BLaER1 treated with 17β-estradiol and CSF1 and Interleukin-3, amounts not matched to agents 10 nM and 100 nM (cell line): ENCODE measurements at regions not wholly inside any gene's neighbourhood (a gene's known extent, or its start where the extent isn't known, plus 50 kb on each side); places are given as distances from the start of the nearest gene placed in this dataset.

ENCODE experiments used
- H3K27ac ChIP-seq, 11 experiments: shearing (Covaris generic); formaldehyde crosslinking; 2 replicates each; pipeline ENCODE4 v1.8.1; 2022
- H3K27me3 ChIP-seq, 11 experiments: shearing (Covaris generic); formaldehyde crosslinking; 2 replicates each; pipeline ENCODE4 v1.8.1; 2022
- H3K36me3 ChIP-seq, 11 experiments: shearing (Covaris generic); formaldehyde crosslinking; 2 replicates each; pipeline ENCODE4 v1.8.1; 2022
- H3K4me1 ChIP-seq, 10 experiments: shearing (Covaris generic); formaldehyde crosslinking; 2 replicates each; pipeline ENCODE4 v1.8.1; 2022
- H3K4me2 ChIP-seq, 11 experiments: shearing (Covaris generic); formaldehyde crosslinking; 2 replicates each; pipeline ENCODE4 v1.8.1; 2022
- H3K4me3 ChIP-seq, 10 experiments: shearing (Covaris generic); formaldehyde crosslinking; 2 replicates each; pipeline ENCODE4 v1.8.1; 2022
- H3K9ac ChIP-seq, 11 experiments: shearing (Covaris generic); formaldehyde crosslinking; 2 replicates each; pipeline ENCODE4 v1.8.1; 2022
- H3K9me3 ChIP-seq, 11 experiments: shearing (Covaris generic); formaldehyde crosslinking; replicated peaks in 1 of 11; 2 replicates each; pipeline ENCODE4 v1.8.1; 2022
- H4K20me1 ChIP-seq, 11 experiments: shearing (Covaris generic); formaldehyde crosslinking; 2 replicates each; pipeline ENCODE4 v1.8.1; 2022
- Cebpa-rat ChIP-seq, 11 experiments: shearing (Covaris generic); IDR thresholded peaks; 2 replicates each; pipeline ENCODE4 v1.8.1; 2022

- Histone ChIP-seq H3K4me2 (peak overlapping the region in 4 of 11 experiments; percentile 8 to 27 (median 18); a peak in 2 of 22 replicates), H3K4me1 (peaks cover 0 to 5% (median 0%) of the 10 kb centered on the region in 10 experiments; a peak in 6 of 20 replicates), H3K27ac (no peak overlapping the region), H3K9ac (no peak overlapping the region), H3K27me3 (no peaks in the 10 kb centered on the region), H3K4me3 (no peak overlapping the region), H3K36me3 (no peaks in the 10 kb centered on the region), H4K20me1 (no peaks in the 10 kb centered on the region), H3K9me3 (no peaks in the 10 kb centered on the region)
- no peak for TF ChIP-seq Cebpa-rat (IDR thresholded peaks at IDR 0.05)
These were observed 250.9 kb downstream of the DUSP6 start for GRCh38 chr12:89101440-89101839.

- TF ChIP-seq Cebpa-rat (IDR thresholded peaks at IDR 0.05) = no peak
- H3K4me2 ChIP-seq = no peak overlapping the region
- no peaks in the 10 kb centered on the region for H4K20me1 ChIP-seq
- no peaks in the 10 kb centered on the region for H3K9me3 ChIP-seq
- H3K36me3 ChIP-seq = no peaks in the 10 kb centered on the region
- H3K27ac ChIP-seq = no peak overlapping the region
- H3K4me3 ChIP-seq = no peak overlapping the region
- H3K9ac ChIP-seq = no peak overlapping the region
- H3K27me3 ChIP-seq = no peaks in the 10 kb centered on the region
- H3K4me1 ChIP-seq = peaks cover 0 to 5% (median 0%) of the 10 kb centered on the region in 10 experiments; a peak in 6 of 20 replicates
These were observed 253.7 kb downstream of the DUSP6 start for GRCh38 chr12:89098441-89099112.

DNA sequence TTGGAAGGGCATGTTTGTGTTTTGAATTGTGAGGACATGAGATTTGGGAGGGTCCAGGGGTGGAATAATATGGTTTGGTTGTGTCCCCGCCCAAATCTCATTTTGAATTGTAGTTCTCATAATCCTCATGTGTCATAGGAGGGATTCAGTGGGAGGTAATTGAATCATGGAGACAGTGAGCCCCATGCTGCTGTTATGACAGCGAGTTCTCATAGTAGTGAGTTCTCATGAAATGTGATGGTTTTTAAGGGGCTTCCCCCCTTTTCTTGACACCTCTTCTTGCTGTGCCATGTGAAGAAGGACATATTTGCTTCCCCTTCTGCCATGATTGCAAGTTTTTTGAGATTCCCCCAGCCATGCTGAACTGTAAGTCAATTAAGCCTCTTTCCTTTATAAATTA is 260.0 kb downstream of the DUSP6 start:
- no peaks in the 10 kb centered on the region for H3K4me1 ChIP-seq
- no peak overlapping the region for H3K9ac ChIP-seq
- H3K27me3 ChIP-seq = no peaks in the 10 kb centered on the region
- H3K9me3 ChIP-seq = peaks cover 26 to 39% (median 30%) of the 10 kb centered on the region in 11 experiments
- H3K36me3 ChIP-seq = peaks cover 0 to 10% (median 0%) of the 10 kb centered on the region in 11 experiments; a peak in 1 of 22 replicates
- H3K4me3 ChIP-seq = no peak overlapping the region
- no peak overlapping the region for H3K4me2 ChIP-seq
- H4K20me1 ChIP-seq = no peaks in the 10 kb centered on the region
- H3K27ac ChIP-seq = no peak overlapping the region
- no peak for TF ChIP-seq Cebpa-rat (IDR thresholded peaks at IDR 0.05)

DNA sequence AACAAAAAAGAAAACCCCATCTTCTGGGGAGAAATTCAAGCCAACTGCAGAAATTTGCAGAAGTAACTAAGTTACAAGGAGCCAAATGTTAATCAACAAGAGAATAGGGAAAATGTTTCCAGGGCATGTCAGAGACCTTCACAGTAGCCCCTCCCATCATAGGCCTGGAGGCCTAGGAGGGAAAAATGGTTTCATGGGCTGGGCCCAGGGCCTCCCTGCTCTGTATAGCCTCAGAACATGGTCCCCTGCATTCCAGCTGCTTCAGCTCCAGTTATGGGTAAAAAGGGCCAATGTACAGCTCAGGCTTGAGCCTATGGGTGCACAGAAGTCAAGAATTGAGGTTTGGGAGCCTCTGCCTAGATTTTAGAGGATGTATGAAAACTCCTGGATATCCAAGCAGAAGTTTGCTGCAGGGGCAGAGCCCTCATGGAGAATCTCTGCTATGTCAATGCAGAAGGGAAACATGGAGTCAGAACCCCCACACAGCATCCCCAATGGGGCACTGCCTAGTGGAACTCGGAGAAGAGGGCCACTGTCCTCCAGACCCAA is 260.9 kb downstream of the DUSP6 start:
- peaks cover 26 to 39% (median 30%) of the 10 kb centered on the region in 11 experiments for H3K9me3 ChIP-seq
- no peaks in the 10 kb centered on the region for H4K20me1 ChIP-seq
- H3K36me3 ChIP-seq = peaks cover 0 to 10% (median 0%) of the 10 kb centered on the region in 11 experiments; a peak in 1 of 22 replicates
- no peak overlapping the region for H3K27ac ChIP-seq
- H3K4me3 ChIP-seq = peak overlapping the region in 1 of 10 experiments; percentile 19; a peak in 2 of 20 replicates
- no peak for TF ChIP-seq Cebpa-rat (IDR thresholded peaks at IDR 0.05)
- no peak overlapping the region for H3K9ac ChIP-seq
- H3K4me1 ChIP-seq = no peaks in the 10 kb centered on the region
- no peaks in the 10 kb centered on the region for H3K27me3 ChIP-seq
- H3K4me2 ChIP-seq = no peak overlapping the region

- H3K27me3 ChIP-seq = no peaks in the 10 kb centered on the region
- no peak overlapping the region for H3K4me2 ChIP-seq
- H3K4me3 ChIP-seq = no peak overlapping the region
- no peaks in the 10 kb centered on the region for H4K20me1 ChIP-seq
- peaks cover 0 to 10% (median 0%) of the 10 kb centered on the region in 11 experiments; a peak in 1 of 22 replicates for H3K36me3 ChIP-seq
- no peak for TF ChIP-seq Cebpa-rat (IDR thresholded peaks at IDR 0.05)
- H3K4me1 ChIP-seq = no peaks in the 10 kb centered on the region
- peaks cover 26 to 39% (median 30%) of the 10 kb centered on the region in 11 experiments for H3K9me3 ChIP-seq
- no peak overlapping the region for H3K27ac ChIP-seq
- no peak overlapping the region for H3K9ac ChIP-seq
These were observed 263.0 kb downstream of the DUSP6 start for GRCh38 chr12:89089264-89089663.

DNA sequence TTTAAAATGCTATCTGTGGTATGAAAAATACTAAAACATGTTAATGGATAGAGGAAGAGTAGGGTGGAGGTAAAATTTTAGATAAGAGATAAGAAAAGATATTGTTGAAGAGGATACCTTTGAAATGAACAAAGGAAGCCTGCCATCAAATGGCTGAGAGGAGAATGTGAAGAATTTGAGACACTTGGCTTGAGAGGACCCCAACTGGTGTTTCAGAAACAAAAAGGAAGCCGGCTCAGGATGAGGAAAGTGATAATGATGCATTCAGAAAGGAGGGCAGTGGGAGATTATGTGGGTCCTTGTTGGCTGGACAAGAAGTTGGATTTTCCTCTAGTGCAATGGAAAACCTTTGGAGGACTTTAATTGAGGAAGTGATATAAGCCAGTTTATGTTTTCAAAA is 264.4 kb downstream of the DUSP6 start:
- Histone ChIP-seq H3K27ac (no peak overlapping the region), H3K9me3 (peaks cover 26 to 36% (median 29%) of the 10 kb centered on the region in 11 experiments), H3K9ac (no peak overlapping the region), H3K4me3 (no peak overlapping the region), H3K4me2 (no peak overlapping the region), H3K36me3 (peaks cover 0 to 10% (median 0%) of the 10 kb centered on the region in 11 experiments; a peak in 1 of 22 replicates), H3K4me1 (peaks cover 0 to 8% (median under 1%) of the 10 kb centered on the region in 10 experiments; a peak in 9 of 20 replicates), H4K20me1 (no peaks in the 10 kb centered on the region), H3K27me3 (no peaks in the 10 kb centered on the region)
- TF ChIP-seq Cebpa-rat (IDR thresholded peaks at IDR 0.05) = no peak

GRCh38 chr12:89087149-89087825 is 265.0 kb downstream of the DUSP6 start:
- H3K27me3 ChIP-seq = no peaks in the 10 kb centered on the region
- H3K27ac ChIP-seq = no peak overlapping the region

DNA sequence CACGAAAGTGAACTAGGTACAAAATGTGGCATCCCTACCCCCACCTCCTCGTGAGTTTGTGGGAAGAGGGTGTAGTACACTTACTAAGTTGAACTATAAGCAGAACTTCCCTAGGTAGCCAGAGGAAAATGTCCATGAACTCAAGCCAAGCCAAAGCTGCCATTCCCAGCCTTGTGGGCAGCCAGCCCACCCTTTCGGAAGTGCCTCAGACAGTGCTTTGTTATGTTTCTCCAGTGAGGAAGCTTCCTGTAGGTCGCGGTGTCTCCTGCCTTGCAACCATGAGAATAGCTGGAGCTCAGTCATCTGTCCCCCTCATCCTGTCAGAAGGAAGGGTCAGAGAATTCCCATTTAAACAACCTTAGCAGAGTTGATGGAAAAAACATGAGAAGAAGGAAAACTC is 266.9 kb downstream of the DUSP6 start:
- no peak for TF ChIP-seq Cebpa-rat (IDR thresholded peaks at IDR 0.05)
- H3K9ac ChIP-seq = no peak overlapping the region
- H3K9me3 ChIP-seq = peaks cover 4 to 14% (median 6%) of the 10 kb centered on the region in 11 experiments; a peak in 21 of 22 replicates
- no peaks in the 10 kb centered on the region for H3K27me3 ChIP-seq
- H3K4me1 ChIP-seq = peaks cover 14 to 26% (median 17%) of the 10 kb centered on the region in 10 experiments
- no peaks in the 10 kb centered on the region for H3K36me3 ChIP-seq
- H3K4me3 ChIP-seq = no peak overlapping the region
- H3K4me2 ChIP-seq = no peak overlapping the region
- no peaks in the 10 kb centered on the region for H4K20me1 ChIP-seq
- H3K27ac ChIP-seq = no peak overlapping the region

More at GRCh38 chr12:89087149-89087825, 265.0 kb downstream of the DUSP6 start:
- TF ChIP-seq Cebpa-rat (IDR thresholded peaks at IDR 0.05) = no peak
- peaks cover 23 to 30% (median 24%) of the 10 kb centered on the region in 11 experiments for H3K9me3 ChIP-seq
- no peaks in the 10 kb centered on the region for H4K20me1 ChIP-seq
- H3K36me3 ChIP-seq = peaks cover 0 to 10% (median 0%) of the 10 kb centered on the region in 11 experiments; a peak in 1 of 22 replicates
- no peak overlapping the region for H3K9ac ChIP-seq
- peaks cover 3 to 13% (median 5%) of the 10 kb centered on the region in 10 experiments for H3K4me1 ChIP-seq
- H3K4me3 ChIP-seq = no peak overlapping the region
- H3K4me2 ChIP-seq = no peak overlapping the region

GRCh38 chr12:89084751-89085150 is 267.6 kb downstream of the DUSP6 start:
- Histone ChIP-seq H3K9ac (no peak overlapping the region), H3K36me3 (no peaks in the 10 kb centered on the region), H3K9me3 (peaks cover 0 to 14% (median 0%) of the 10 kb centered on the region in 11 experiments; a peak in 7 of 22 replicates), H3K4me1 (peaks cover 14 to 26% (median 17%) of the 10 kb centered on the region in 10 experiments), H4K20me1 (no peaks in the 10 kb centered on the region), H3K27me3 (no peaks in the 10 kb centered on the region), H3K27ac (no peak overlapping the region), H3K4me2 (no peak overlapping the region), H3K4me3 (no peak overlapping the region)
- TF ChIP-seq Cebpa-rat (IDR thresholded peaks at IDR 0.05) = no peak
